NCI-H2196 treated with DMSO at 0.1 percent for 48 hours (cell line): ENCODE measurements at regions not wholly inside any gene's neighbourhood (a gene's known extent, or its start where the extent isn't known, plus 50 kb on each side); places are given as distances from the start of the nearest gene placed in this dataset.

Source experiments
- DNase-seq: peaks from one replicate; lab custom pipeline; 2025; ENCODE audit not compliant: unreplicated experiment; lab: John Stamatoyannopoulos, UW

DNA sequence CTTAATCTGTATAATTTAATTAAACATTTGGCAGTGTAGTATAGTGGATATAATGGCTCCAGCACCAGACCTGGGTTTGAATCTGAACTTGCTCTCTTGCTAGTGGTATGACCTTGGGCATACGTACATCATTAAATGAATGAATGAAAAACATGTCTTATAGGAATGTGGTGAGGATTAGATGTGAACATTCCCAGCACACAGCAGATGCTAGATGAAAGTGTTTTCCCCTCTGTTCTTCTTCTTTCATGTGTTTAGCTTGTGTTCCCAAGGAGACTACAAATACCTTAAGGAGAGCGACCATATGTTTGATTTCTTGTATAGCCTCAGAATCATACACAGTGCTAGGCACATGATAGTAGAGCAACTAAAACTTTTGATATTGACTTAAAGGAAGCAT, 56.5 kb downstream of the CT47B1 start:
- no peak for DNase-seq

- DNase-seq, result no peak
These were observed 61.7 kb downstream of the CT47B1 start for GRCh38 chrX:120813982-120814381.

- no peak for DNase-seq
These were observed 74.2 kb downstream of the CT47B1 start for GRCh38 chrX:120801426-120801825.

GRCh38 chrX:120797188-120797851, 78.3 kb downstream of the CT47B1 start:
- no peak for DNase-seq

DNA sequence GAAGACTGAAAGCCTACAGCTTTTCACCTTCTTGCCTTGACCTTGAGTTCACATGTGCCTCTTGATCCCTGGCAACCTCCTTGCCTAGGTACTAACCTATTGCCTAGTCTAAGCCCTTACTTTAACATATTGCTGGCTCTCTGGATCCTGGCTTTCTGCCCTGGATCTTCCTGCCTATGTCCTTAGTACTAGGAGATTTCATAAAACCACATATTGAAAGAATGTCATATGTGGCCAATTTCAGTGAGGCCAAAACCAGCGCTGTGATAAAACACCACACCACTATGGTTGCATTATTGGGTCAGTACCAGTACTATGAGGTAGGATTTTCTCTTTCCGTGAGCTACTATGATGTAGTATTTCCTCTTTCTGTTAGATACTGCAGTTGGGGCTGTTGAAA, 80.4 kb downstream of the CT47B1 start:
- no peak for DNase-seq

DNA sequence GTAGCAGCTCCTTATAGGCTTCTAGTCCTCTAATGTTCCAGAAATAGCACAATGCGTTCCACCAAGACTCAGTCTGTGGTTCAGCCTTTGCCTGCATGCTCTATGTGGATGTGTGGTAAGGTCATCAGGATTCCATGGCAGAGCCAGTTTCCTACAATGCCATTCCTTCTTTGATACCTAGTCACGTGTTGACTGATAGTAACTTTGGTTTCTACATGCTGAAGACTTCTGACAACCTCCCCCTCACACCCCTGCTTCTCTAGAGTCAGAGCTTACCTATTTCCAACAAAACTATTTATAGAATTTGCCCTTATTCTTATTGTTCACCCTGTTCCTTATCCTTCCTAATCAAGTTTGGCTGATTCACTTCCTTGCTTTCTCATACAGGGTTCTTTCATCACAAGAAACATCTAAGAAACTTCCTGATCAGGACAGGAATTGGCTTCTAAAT, 81.1 kb downstream of the CT47B1 start:
- DNase-seq, result no peak

DNA sequence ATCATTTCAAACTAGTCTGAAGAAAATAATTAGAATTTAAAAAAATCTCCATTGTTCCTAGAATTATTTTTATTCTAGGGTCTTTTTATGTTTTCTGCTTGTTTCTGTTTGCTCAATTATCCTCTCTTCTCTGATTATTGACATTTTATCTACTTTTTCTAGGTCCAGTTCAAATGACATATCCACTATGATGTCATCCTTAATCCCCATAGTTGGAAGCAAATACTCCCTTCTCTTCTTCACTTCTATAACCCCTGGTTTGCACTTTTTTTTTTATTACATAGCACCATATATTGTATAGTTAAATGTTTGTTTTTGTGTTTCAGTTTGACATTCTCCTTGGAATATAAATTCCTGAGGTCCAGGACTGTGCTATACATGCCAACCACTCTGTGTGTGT, 82.6 kb downstream of the CT47B1 start:
- DNase-seq, result no peak

DNA sequence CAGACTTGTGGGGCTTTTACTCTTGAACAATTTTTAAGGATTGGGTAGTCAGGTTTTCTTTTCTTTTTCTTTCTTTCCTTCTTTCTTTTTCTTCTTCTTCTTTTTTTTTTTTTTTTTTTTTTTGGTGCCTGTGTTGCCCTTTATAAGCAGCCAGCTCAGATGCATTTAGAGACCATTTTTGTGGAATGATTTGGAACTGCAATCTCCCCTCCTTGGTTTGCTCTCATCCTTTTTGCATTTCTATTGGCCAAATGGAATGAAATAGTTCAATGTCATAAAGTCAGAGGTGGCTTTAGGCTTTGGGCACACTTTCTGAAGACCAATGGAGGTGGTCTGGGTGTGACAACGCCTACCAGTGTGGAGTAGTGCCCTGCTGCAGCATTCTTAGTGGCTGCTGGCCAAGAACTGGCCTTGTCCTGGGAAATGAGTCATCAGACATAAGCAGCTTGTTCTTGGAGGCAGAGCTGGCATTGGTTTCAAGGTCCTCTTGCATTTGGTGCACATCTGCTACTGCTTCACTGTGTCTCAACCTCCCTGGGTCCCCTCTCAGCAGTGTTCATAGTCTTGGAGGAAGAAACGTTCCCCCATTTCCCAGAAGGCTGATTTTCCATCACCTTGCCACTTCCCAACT, 84.5 kb downstream of the CT47B1 start:
- DNase-seq, result peak; percentile 0

DNA sequence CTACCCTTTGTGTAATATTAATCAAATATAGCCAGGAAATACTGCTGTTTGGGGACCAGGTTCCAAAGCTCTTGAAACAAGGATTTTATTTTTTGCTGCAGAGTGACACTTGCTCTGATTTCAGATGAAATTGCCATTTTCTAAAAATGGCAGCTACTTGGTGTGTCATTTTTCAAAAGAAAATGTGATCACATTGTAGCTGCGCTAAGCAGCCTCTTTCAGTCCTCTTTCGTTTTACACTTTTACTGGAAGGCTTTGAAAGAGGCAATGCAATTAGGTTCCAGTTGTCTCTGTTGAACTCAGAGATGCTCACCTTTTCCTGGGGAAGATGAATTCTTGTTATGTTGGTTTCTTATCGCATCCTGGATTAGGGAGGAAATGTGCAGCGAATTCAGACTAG, 85.1 kb downstream of the CT47B1 start:
- no peak for DNase-seq

- peak; percentile 0 for DNase-seq
These were observed 85.5 kb downstream of the CT47B1 start for GRCh38 chrX:120790118-120790517.

DNA sequence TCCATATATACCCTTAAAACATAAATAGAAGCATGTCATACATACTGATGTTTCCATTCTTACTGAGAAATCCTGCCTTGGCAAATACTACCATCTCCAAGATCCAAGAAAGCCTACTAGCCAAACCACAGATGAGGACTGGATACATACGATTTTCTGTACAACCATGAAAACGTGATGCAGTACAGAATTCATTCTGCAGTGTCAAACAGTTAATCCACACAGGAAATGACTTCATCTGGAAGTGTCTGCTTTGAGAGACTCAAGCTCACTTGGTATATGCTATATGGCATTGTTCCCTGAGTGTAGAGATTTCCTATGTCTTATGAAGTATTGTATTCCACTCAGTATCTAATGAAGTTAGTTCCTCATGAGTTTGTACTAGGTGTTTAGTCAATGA, 94.3 kb downstream of the CT47B1 start:
- DNase-seq, result no peak

DNA sequence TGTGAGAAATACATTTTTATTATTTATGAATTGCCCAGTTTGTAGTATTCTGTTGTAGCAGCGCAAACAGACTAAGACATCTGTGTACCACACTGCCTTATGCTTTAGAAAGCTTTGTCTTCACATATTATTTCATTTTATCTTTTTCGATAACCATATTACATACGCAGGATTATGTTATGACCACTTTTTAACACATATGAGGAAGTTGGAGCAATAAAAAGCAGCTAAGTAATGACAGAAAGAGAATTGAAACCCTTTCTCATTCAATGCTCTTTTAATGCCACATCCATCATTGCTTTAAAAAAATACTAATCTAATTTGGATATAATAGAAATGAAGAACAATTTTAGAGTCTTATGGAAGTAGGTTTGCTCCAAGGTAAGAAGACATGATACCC, 99.7 kb downstream of the CT47B1 start:
- no peak for DNase-seq

GRCh38 chrX:120774606-120775005, 101.1 kb downstream of the CT47B1 start:
- no peak for DNase-seq

GRCh38 chrX:120773801-120774200, 101.9 kb downstream of the CT47B1 start:
- DNase-seq, result no peak

DNA sequence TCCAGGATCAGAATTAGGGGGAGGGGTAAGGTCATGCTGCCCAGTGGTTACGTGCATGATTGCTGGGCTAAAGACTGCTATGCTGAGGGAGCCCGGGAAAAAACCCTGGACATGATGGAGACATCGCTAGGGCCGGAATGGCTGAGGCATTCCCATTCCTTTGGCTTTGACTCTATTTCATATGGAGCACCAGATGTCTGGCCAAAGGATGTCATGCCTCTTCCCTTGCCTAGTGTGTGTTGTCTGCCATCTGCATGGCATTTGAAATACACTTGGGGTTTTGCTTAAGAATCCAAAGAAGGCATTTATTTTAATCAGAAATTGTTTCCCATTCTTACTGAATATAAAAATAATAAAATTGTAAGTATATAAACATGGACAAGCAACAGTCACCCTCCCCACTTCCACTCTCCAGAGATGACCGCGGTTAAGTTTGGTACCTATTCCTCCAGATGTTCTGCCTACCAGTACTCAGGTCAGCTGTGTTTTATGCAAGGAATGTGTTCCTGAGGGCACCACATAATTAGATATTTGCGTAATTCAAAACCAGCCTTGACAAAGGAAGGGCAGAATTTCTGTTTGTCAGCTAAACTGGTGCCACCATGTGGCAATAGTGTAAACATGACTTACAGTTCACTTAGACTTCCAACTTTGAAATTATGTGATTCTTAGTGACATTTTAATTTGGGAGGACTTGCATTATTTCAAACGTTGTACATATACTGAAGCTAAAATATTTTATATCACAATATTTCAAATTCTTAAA, 105.9 kb downstream of the CT47B1 start:
- DNase-seq, result peak; percentile 19

DNA sequence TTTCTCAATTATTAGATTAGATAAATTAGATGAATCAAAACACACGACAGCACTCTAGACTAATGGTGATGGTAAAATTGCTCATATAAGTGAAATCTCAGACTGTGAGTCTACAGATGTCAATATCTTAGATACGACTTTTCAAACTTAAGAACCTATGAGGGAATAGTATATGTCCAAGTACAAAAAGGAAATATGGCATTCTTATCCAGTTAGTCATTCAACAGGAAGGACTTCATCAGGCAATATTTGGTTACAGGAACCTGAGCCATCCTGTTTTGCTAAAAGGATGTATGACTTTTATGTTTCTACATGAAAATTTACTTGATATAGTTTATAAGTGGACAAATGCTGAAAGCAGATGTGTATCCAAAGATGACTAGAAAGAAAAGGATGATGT, 107.0 kb downstream of the CT47B1 start:
- no peak for DNase-seq

DNA sequence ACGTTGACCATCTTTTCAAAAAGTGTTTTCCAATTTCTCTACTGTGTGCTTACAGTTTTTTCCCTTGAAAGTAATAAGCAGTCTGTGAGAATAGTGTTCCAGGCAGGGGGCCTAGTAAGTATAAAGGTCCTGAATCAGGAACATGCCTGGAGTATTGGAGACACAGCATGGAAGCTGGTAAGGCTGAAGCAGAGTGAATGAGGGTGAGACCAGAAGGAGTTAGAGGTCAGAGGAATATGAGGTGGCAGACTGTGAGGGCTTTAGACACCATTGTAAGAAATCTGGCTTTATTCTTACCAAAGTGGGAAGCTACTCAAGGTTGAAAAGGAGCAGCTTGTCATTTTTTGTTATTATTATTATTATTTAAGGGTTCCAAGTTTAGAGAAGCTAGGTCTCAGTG, 107.4 kb downstream of the CT47B1 start:
- DNase-seq, result no peak

DNA sequence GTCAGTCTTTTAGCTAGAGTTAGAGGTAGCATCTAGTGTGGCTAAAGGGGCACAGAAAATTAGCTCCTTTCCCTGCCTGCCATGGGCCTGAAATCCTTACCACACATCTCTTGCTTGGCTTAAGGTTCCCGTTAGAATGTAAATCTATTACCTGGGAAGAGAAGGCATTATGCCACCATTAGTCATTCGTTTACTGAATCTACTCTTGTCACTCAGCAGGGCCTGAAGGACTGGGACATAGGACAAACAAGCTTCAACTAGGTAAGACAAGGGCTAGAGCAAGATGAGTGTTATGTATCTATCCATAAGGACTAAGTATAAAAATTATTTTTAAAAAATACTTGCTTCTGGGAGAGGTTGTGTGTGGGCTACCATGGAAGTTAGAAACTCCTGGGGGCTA, 112.4 kb downstream of the CT47B1 start:
- DNase-seq, result no peak

GRCh38 chrX:120761810-120762209, 113.9 kb downstream of the CT47B1 start:
- DNase-seq, result no peak

- DNase-seq, result no peak
These were observed 116.0 kb downstream of the CT47B1 start for GRCh38 chrX:120759685-120760084.

DNA sequence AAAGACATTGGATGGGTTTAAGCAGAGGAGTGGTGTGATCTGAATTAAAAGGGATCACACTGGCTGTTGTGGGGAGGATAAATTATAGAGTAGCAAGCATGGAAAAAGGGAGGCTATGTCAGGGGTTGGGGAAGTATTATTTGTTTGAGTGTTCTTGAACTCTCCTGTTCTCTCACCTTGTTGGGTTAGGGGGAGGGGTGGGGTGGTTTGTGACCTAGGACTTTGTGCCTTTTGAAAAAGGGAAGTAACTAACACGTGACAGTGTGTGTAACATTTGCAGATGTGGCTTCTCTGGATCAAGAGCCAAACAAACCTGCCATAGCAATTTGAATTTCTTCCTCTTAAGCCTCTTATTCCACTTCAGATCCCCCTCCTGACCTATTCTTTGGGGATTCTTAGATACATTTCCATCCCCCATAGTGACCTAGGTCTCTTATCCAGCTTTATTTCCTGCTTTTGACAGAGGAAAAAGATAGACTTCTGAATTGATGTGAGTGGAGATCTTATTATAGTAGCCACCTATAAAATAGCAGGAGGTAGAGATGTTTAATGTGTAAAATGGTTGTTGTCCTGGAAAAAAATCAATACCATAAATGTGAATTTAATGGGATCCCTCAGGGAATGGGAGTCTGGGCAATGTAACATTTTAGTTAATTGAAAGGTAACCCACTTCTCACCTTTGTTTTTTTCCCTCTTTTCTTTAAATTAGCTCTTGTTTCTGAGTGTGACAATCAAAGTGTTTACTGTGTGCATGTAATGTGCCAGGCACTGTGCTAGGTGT, 120.4 kb downstream of the CT47B1 start:
- no peak for DNase-seq
